ENCODE measurements at regions not wholly inside any gene's neighbourhood (a gene's known extent, or its start where the extent isn't known, plus 50 kb on each side); places are given as distances from the start of the nearest gene placed in this dataset.

- TF ChIP-seq CTCF (IDR thresholded peaks at IDR 0.05; ENCODE audit: extremely low read depth, low read depth, low read length) = no peak
These were observed 1161.4 kb downstream of the FSTL5 start for GRCh38 chr4:161002386-161002785.

GRCh38 chr4:161003418-161004057 is 1160.3 kb downstream of the FSTL5 start:
- DNase-seq (ENCODE audit: insufficient read length, low spot score, missing footprints) = no peak
- H3K27me3 ChIP-seq (ENCODE audit: insufficient read depth, low read length) = no peaks in the 10 kb centered on the region
- H3K4me3 ChIP-seq (ENCODE audit: insufficient read depth, low read length) = no peak overlapping the region
- no peaks in the 10 kb centered on the region for H3K4me1 ChIP-seq (ENCODE audit: insufficient read depth, low read length)
- no peak for TF ChIP-seq CTCF (IDR thresholded peaks at IDR 0.05; ENCODE audit: extremely low read depth, low read depth, low read length)
- no peaks in the 10 kb centered on the region for H3K36me3 ChIP-seq (ENCODE audit: insufficient read depth, low read length)
- H3K4me2 ChIP-seq (ENCODE audit: insufficient read depth, low read length) = no peak overlapping the region
- no peak overlapping the region for H2AFZ ChIP-seq (ENCODE audit: low read length)
- H4K20me1 ChIP-seq (ENCODE audit: insufficient read depth, low read length) = no peaks in the 10 kb centered on the region
- no peak overlapping the region for H3K27ac ChIP-seq (ENCODE audit: low read depth, low read length)
- H3K79me2 ChIP-seq (ENCODE audit: insufficient read depth, low read length) = no peaks in the 10 kb centered on the region
- no peaks in the 10 kb centered on the region for H3K9me3 ChIP-seq (ENCODE audit: low read depth, low read length)

More at GRCh38 chr4:161002386-161002785, 1161.4 kb downstream of the FSTL5 start:
- Histone ChIP-seq H3K4me2 (ENCODE audit: insufficient read depth, low read length) (no peak overlapping the region), H2AFZ (ENCODE audit: low read length) (no peak overlapping the region), H3K36me3 (ENCODE audit: insufficient read depth, low read length) (no peaks in the 10 kb centered on the region), H3K4me1 (ENCODE audit: insufficient read depth, low read length) (no peaks in the 10 kb centered on the region), H3K27ac (ENCODE audit: low read depth, low read length) (no peak overlapping the region), H3K9me3 (ENCODE audit: low read depth, low read length) (no peaks in the 10 kb centered on the region), H3K27me3 (ENCODE audit: insufficient read depth, low read length) (no peaks in the 10 kb centered on the region), H4K20me1 (ENCODE audit: insufficient read depth, low read length) (no peaks in the 10 kb centered on the region), H3K4me3 (ENCODE audit: insufficient read depth, low read length) (no peak overlapping the region), H3K79me2 (ENCODE audit: insufficient read depth, low read length) (no peaks in the 10 kb centered on the region)
- DNase-seq (ENCODE audit: insufficient read length, low spot score, missing footprints) = no peak

GRCh38 chr4:161005746-161006145 is 1158.1 kb downstream of the FSTL5 start:
- Histone ChIP-seq H3K27me3 (ENCODE audit: insufficient read depth, low read length) (no peaks in the 10 kb centered on the region), H2AFZ (ENCODE audit: low read length) (no peak overlapping the region), H3K4me2 (ENCODE audit: insufficient read depth, low read length) (no peak overlapping the region), H3K27ac (ENCODE audit: low read depth, low read length) (no peak overlapping the region), H4K20me1 (ENCODE audit: insufficient read depth, low read length) (no peaks in the 10 kb centered on the region), H3K79me2 (ENCODE audit: insufficient read depth, low read length) (no peaks in the 10 kb centered on the region), H3K4me1 (ENCODE audit: insufficient read depth, low read length) (no peaks in the 10 kb centered on the region), H3K9me3 (ENCODE audit: low read depth, low read length) (no peaks in the 10 kb centered on the region), H3K4me3 (ENCODE audit: insufficient read depth, low read length) (no peak overlapping the region), H3K36me3 (ENCODE audit: insufficient read depth, low read length) (no peaks in the 10 kb centered on the region)
- DNase-seq (ENCODE audit: insufficient read length, low spot score, missing footprints) = no peak
- TF ChIP-seq CTCF (IDR thresholded peaks at IDR 0.05; ENCODE audit: extremely low read depth, low read depth, low read length) = no peak

GRCh38 chr4:161008527-161008926 is 1155.3 kb downstream of the FSTL5 start:
- Histone ChIP-seq H3K4me1 (ENCODE audit: insufficient read depth, low read length) (no peaks in the 10 kb centered on the region), H4K20me1 (ENCODE audit: insufficient read depth, low read length) (no peaks in the 10 kb centered on the region)

More at GRCh38 chr4:161008527-161008926, 1155.3 kb downstream of the FSTL5 start:
- no peaks in the 10 kb centered on the region for H3K27me3 ChIP-seq (ENCODE audit: insufficient read depth, low read length)
- H3K4me3 ChIP-seq (ENCODE audit: insufficient read depth, low read length) = no peak overlapping the region
- no peak for TF ChIP-seq CTCF (IDR thresholded peaks at IDR 0.05; ENCODE audit: extremely low read depth, low read depth, low read length)
- no peaks in the 10 kb centered on the region for H3K36me3 ChIP-seq (ENCODE audit: insufficient read depth, low read length)
- DNase-seq (ENCODE audit: insufficient read length, low spot score, missing footprints) = no peak
- H3K79me2 ChIP-seq (ENCODE audit: insufficient read depth, low read length) = no peaks in the 10 kb centered on the region
- H3K9me3 ChIP-seq (ENCODE audit: low read depth, low read length) = no peaks in the 10 kb centered on the region
- no peak overlapping the region for H3K27ac ChIP-seq (ENCODE audit: low read depth, low read length)
- no peak overlapping the region for H3K4me2 ChIP-seq (ENCODE audit: insufficient read depth, low read length)
- H2AFZ ChIP-seq (ENCODE audit: low read length) = no peak overlapping the region
